Erythroblast (primary cell): ENCODE measurements at regions not wholly inside any gene's neighbourhood (a gene's known extent, or its start where the extent isn't known, plus 50 kb on each side); places are given as distances from the start of the nearest gene placed in this dataset.

Experiments
- GATA1 ChIP-seq: IDR thresholded peaks from 2 replicates; pipeline ENCODE4 v1.6.1; 2011; ENCODE audit warnings: low read depth, mild to moderate bottlenecking, control low read depth, low read length, moderate library complexity
- POLR2A ChIP-seq: IDR thresholded peaks from 2 replicates; pipeline ENCODE4 v1.6.1; 2011; ENCODE audit warnings: mild to moderate bottlenecking, low read length

DNA sequence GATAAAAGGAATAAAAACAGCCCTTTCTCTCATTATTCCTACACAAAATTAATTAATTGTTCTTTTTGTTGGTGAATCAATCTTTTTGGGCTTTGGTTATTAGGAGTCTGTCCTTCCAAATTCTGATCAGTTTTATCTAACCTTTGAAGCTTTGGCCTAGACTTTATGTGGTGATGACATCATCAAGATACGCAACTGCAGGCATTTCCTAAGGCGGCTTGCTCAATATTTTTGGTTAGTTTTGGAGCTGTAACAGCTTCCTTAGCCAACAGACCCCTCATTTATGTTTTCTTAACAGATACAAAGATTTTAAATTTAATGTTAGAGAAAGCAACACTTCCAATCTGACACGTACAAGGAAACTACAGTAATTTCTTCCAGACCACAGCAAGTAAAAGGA lies 87.8 kb upstream of the PDE3A start:
- TF ChIP-seq POLR2A (no peak), GATA1 (no peak)
